ENCODE measurements at regions not wholly inside any gene's neighbourhood (a gene's known extent, or its start where the extent isn't known, plus 50 kb on each side); places are given as distances from the start of the nearest gene placed in this dataset.

- H3F3A ChIP-seq (ENCODE audit: insufficient read depth, low read length): no peaks in the 10 kb centered on the region
These were observed 165.5 kb upstream of the TBX20 start for GRCh38 chr7:35419391-35419755.

GRCh38 chr7:35418716-35419390, 165.0 kb upstream of the TBX20 start:
- Histone ChIP-seq H3K27me3 (ENCODE audit: insufficient read depth, low read length) (no peaks in the 10 kb centered on the region), H3K4me2 (ENCODE audit: low read length) (no peak overlapping the region)

More at GRCh38 chr7:35419391-35419755, 165.5 kb upstream of the TBX20 start:
- no peak overlapping the region for H3K9ac ChIP-seq (ENCODE audit: low read length)
- no peaks in the 10 kb centered on the region for H3K9me2 ChIP-seq (ENCODE audit: low read depth, low read length)
- TF ChIP-seq EZH2 (IDR thresholded peaks at IDR 0.05; ENCODE audit: borderline replicate concordance, low read length) (no peak), CTCF (IDR thresholded peaks at IDR 0.05; ENCODE audit: low read length) (no peak)
- H3K9me3 ChIP-seq (ENCODE audit: low read length): no peaks in the 10 kb centered on the region
- no peak overlapping the region for H3K4me2 ChIP-seq (ENCODE audit: low read length)
- no peaks in the 10 kb centered on the region for H3K36me3 ChIP-seq (ENCODE audit: insufficient read depth, low read length)
- H3K27me3 ChIP-seq (ENCODE audit: insufficient read depth, low read length): no peaks in the 10 kb centered on the region
- H3K79me2 ChIP-seq (ENCODE audit: insufficient read depth, low read length): no peaks in the 10 kb centered on the region
- no peaks in the 10 kb centered on the region for H3K4me1 ChIP-seq (ENCODE audit: insufficient read depth, low read length, severe bottlenecking)
- H3K4me3 ChIP-seq (ENCODE audit: low read depth, low read length, poor library complexity, severe bottlenecking): no peak overlapping the region
- no peak overlapping the region for H2AFZ ChIP-seq (ENCODE audit: low read length)
- H4K20me1 ChIP-seq (ENCODE audit: insufficient read depth, low read length): no peaks in the 10 kb centered on the region
- H3K27ac ChIP-seq (ENCODE audit: low read depth, low read length, poor library complexity, severe bottlenecking): no peak overlapping the region

DNA sequence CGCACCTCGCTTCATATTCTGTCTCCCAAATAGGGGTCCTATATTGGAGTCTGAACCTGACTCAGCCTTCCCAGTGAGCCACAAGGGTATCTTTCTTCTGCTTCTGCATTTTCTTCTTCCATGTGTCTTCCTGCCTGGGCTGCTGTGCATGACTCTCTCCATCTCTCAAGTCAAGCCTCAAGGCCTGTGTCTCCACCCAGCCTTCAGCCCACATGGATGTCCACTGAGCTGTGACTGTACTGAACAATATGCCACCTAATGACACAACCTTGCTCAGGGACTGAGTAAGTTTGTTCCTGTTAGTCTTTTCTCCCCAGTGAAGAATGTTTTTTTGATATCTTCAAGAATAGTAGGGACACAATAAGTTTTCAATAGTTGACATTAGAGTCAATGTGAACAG, 162.7 kb upstream of the TBX20 start:
- Histone ChIP-seq H3K9me3 (ENCODE audit: low read length) (no peaks in the 10 kb centered on the region), H3K9me2 (ENCODE audit: low read depth, low read length) (no peaks in the 10 kb centered on the region), H3K79me2 (ENCODE audit: insufficient read depth, low read length) (no peaks in the 10 kb centered on the region), H2AFZ (ENCODE audit: low read length) (no peak overlapping the region), H3K4me2 (ENCODE audit: low read length) (no peak overlapping the region), H4K20me1 (ENCODE audit: insufficient read depth, low read length) (no peaks in the 10 kb centered on the region), H3K27ac (ENCODE audit: low read depth, low read length, poor library complexity, severe bottlenecking) (no peak overlapping the region), H3K9ac (ENCODE audit: low read length) (no peak overlapping the region), H3K4me1 (ENCODE audit: insufficient read depth, low read length, severe bottlenecking) (no peaks in the 10 kb centered on the region), H3K36me3 (ENCODE audit: insufficient read depth, low read length) (no peaks in the 10 kb centered on the region), H3K4me3 (ENCODE audit: low read depth, low read length, poor library complexity, severe bottlenecking) (no peak overlapping the region), H3F3A (ENCODE audit: insufficient read depth, low read length) (no peaks in the 10 kb centered on the region), H3K27me3 (ENCODE audit: insufficient read depth, low read length) (no peaks in the 10 kb centered on the region)
- TF ChIP-seq EZH2 (IDR thresholded peaks at IDR 0.05; ENCODE audit: borderline replicate concordance, low read length): no peak

More at GRCh38 chr7:35418716-35419390, 165.0 kb upstream of the TBX20 start:
- H4K20me1 ChIP-seq (ENCODE audit: insufficient read depth, low read length): no peaks in the 10 kb centered on the region
- no peak overlapping the region for H3K27ac ChIP-seq (ENCODE audit: low read depth, low read length, poor library complexity, severe bottlenecking)
- no peaks in the 10 kb centered on the region for H3K9me2 ChIP-seq (ENCODE audit: low read depth, low read length)
- no peak overlapping the region for H3K9ac ChIP-seq (ENCODE audit: low read length)
- H3K36me3 ChIP-seq (ENCODE audit: insufficient read depth, low read length): no peaks in the 10 kb centered on the region
- no peaks in the 10 kb centered on the region for H3K79me2 ChIP-seq (ENCODE audit: insufficient read depth, low read length)
- H3F3A ChIP-seq (ENCODE audit: insufficient read depth, low read length): no peaks in the 10 kb centered on the region
- H3K4me1 ChIP-seq (ENCODE audit: insufficient read depth, low read length, severe bottlenecking): no peaks in the 10 kb centered on the region
- TF ChIP-seq EZH2 (IDR thresholded peaks at IDR 0.05; ENCODE audit: borderline replicate concordance, low read length) (no peak), CTCF (IDR thresholded peaks at IDR 0.05; ENCODE audit: low read length) (no peak)
- H3K9me3 ChIP-seq (ENCODE audit: low read length): no peaks in the 10 kb centered on the region
- no peak overlapping the region for H3K4me3 ChIP-seq (ENCODE audit: low read depth, low read length, poor library complexity, severe bottlenecking)
- H2AFZ ChIP-seq (ENCODE audit: low read length): no peak overlapping the region

GRCh38 chr7:35415411-35415822, 161.5 kb upstream of the TBX20 start:
- Histone ChIP-seq H3K4me3 (ENCODE audit: low read depth, low read length, poor library complexity, severe bottlenecking) (no peak overlapping the region), H3K9me2 (ENCODE audit: low read depth, low read length) (no peaks in the 10 kb centered on the region), H3K79me2 (ENCODE audit: insufficient read depth, low read length) (no peaks in the 10 kb centered on the region), H3F3A (ENCODE audit: insufficient read depth, low read length) (no peaks in the 10 kb centered on the region), H3K9me3 (ENCODE audit: low read length) (no peaks in the 10 kb centered on the region), H3K4me1 (ENCODE audit: insufficient read depth, low read length, severe bottlenecking) (no peaks in the 10 kb centered on the region), H4K20me1 (ENCODE audit: insufficient read depth, low read length) (no peaks in the 10 kb centered on the region), H3K27me3 (ENCODE audit: insufficient read depth, low read length) (no peaks in the 10 kb centered on the region), H3K27ac (ENCODE audit: low read depth, low read length, poor library complexity, severe bottlenecking) (no peak overlapping the region), H3K4me2 (ENCODE audit: low read length) (no peak overlapping the region), H2AFZ (ENCODE audit: low read length) (no peak overlapping the region), H3K9ac (ENCODE audit: low read length) (no peak overlapping the region), H3K36me3 (ENCODE audit: insufficient read depth, low read length) (no peaks in the 10 kb centered on the region)
- TF ChIP-seq EZH2 (IDR thresholded peaks at IDR 0.05; ENCODE audit: borderline replicate concordance, low read length) (no peak), CTCF (IDR thresholded peaks at IDR 0.05; ENCODE audit: low read length) (no peak)

All from OCI-LY1 (cell line).